GM19023 (cell line): ENCODE measurements at regions not wholly inside any gene's neighbourhood (a gene's known extent, or its start where the extent isn't known, plus 50 kb on each side); places are given as distances from the start of the nearest gene placed in this dataset.
"Not testable (repeated sequence)": the region's sequence is repeated elsewhere in the genome, so short reads cannot be mapped to it uniquely, and the experiment has no call there.

Source experiments
- ATAC-seq: cut with Tn5 transposase; IDR thresholded peaks from one replicate; pipeline ENCODE4 v1.9.1; 2021; ENCODE audit warnings: mild to moderate bottlenecking, moderate library complexity; ENCODE audit not compliant: unreplicated experiment

- ATAC-seq: no peak
These were observed 56.2 kb upstream of the TNPO1 start for GRCh38 chr5:72760259-72760658.

- no peak for ATAC-seq
These were observed 63.6 kb upstream of the TNPO1 start for GRCh38 chr5:72752909-72753308.

GRCh38 chr5:72749362-72749997 lies 67.0 kb upstream of the TNPO1 start:
- ATAC-seq: no peak

GRCh38 chr5:72747826-72748225 lies 68.6 kb upstream of the TNPO1 start:
- ATAC-seq: no peak

GRCh38 chr5:72746736-72747135 lies 69.7 kb upstream of the TNPO1 start:
- no peak for ATAC-seq

- ATAC-seq: no peak
These were observed 72.3 kb upstream of the TNPO1 start for GRCh38 chr5:72744136-72744535.

- no peak for ATAC-seq
These were observed 74.7 kb upstream of the TNPO1 start for GRCh38 chr5:72741805-72742204.

- no peak for ATAC-seq
These were observed 82.7 kb upstream of the TNPO1 start for GRCh38 chr5:72733810-72734209.

- no peak for ATAC-seq
These were observed 92.9 kb upstream of the TNPO1 start for GRCh38 chr5:72723581-72723980.

GRCh38 chr5:72722792-72723452 lies 93.5 kb upstream of the TNPO1 start:
- no peak for ATAC-seq

- no peak for ATAC-seq
These were observed 94.6 kb upstream of the TNPO1 start for GRCh38 chr5:72721844-72722243.

GRCh38 chr5:72720205-72720604 lies 96.3 kb upstream of the TNPO1 start:
- no peak for ATAC-seq

GRCh38 chr5:72711351-72711750 lies 105.1 kb upstream of the TNPO1 start:
- no peak for ATAC-seq

- no peak for ATAC-seq
These were observed 107.1 kb upstream of the TNPO1 start for GRCh38 chr5:72709341-72709740.

GRCh38 chr5:72705178-72705577 lies 111.3 kb upstream of the TNPO1 start:
- ATAC-seq: no peak

- ATAC-seq: no peak
These were observed 112.6 kb upstream of the TNPO1 start for GRCh38 chr5:72703876-72704275.

- ATAC-seq: no peak
These were observed 113.5 kb upstream of the TNPO1 start for GRCh38 chr5:72702881-72703434.

GRCh38 chr5:72702105-72702504 lies 114.4 kb upstream of the TNPO1 start:
- ATAC-seq: not testable (repeated sequence)

GRCh38 chr5:72698481-72698880 lies 118.0 kb upstream of the TNPO1 start:
- no peak for ATAC-seq

GRCh38 chr5:72697622-72698021 lies 118.8 kb upstream of the TNPO1 start:
- no peak for ATAC-seq

GRCh38 chr5:72695659-72696058 lies 120.8 kb upstream of the TNPO1 start:
- ATAC-seq: no peak

GRCh38 chr5:72694856-72695255 lies 121.6 kb upstream of the TNPO1 start:
- ATAC-seq: no peak
